Effector memory CD8-positive, alpha-beta T cell (primary cell): ENCODE measurements at regions not wholly inside any gene's neighbourhood (a gene's known extent, or its start where the extent isn't known, plus 50 kb on each side); places are given as distances from the start of the nearest gene placed in this dataset.
A peak's percentile ranks its signal among the peaks of the same experiment; 100 is the strongest.

Source experiments
- ATAC-seq: fragments of 150-1000 bp; cut with Tn5 transposase; replicated peaks from 2 replicates; pipeline ENCODE4 v1.10.0; 2021; ENCODE audit warnings: mild to moderate bottlenecking, moderate library complexity
- DNase-seq, 3 experiments: peaks; one replicate each; pipeline ENCODE4 v3.0.0; 2021
- H3K27ac Mint-ChIP-seq, 2 donors: one replicate each; pipeline ENCODE4 v1.8.0; 2022; ENCODE audit warnings: mild to moderate bottlenecking in 2 of 2, mixed read lengths in 2 of 2, moderate library complexity in 2 of 2
- H3K27me3 Mint-ChIP-seq, 2 donors: one replicate each; pipeline ENCODE4 v1.8.0; 2022; ENCODE audit warnings: mixed read lengths in 2 of 2
- H3K36me3 Mint-ChIP-seq: one replicate; pipeline ENCODE4 v1.8.0; 2022; ENCODE audit warnings: mild to moderate bottlenecking, moderate library complexity, mixed read lengths; ENCODE audit not compliant: insufficient read depth
- H3K4me1 Mint-ChIP-seq, 2 donors: one replicate each; pipeline ENCODE4 v1.8.0; 2022; ENCODE audit warnings: low read depth in 2 of 2, mixed read lengths in 2 of 2
- H3K4me3 Mint-ChIP-seq, 2 donors: one replicate each; pipeline ENCODE4 v1.8.0; 2022; ENCODE audit warnings: mild to moderate bottlenecking in 2 of 2, mixed read lengths in 2 of 2, moderate library complexity in 2 of 2
- H3K9me3 Mint-ChIP-seq, 2 donors: one replicate each; pipeline ENCODE4 v1.8.0; 2022; ENCODE audit warnings: mixed read lengths in 2 of 2

GRCh38 chr17:33751702-33752065 is 458.6 kb upstream of the ASIC2 start:
- no peaks in the 10 kb centered on the region for H3K9me3 Mint-ChIP-seq
- peaks cover 46 to 90% of the 10 kb centered on the region in 2 donors for H3K27me3 Mint-ChIP-seq
- H3K27ac Mint-ChIP-seq = peak overlapping the region in 1 of 2 donors; percentile 29

GRCh38 chr17:33753452-33753851 is 460.4 kb upstream of the ASIC2 start:
- Mint-ChIP-seq H3K4me3 (no peak overlapping the region), H3K4me1 (peaks cover 5 to 11% of the 10 kb centered on the region in 2 donors), H3K9me3 (no peaks in the 10 kb centered on the region), H3K36me3 (no peaks in the 10 kb centered on the region), H3K27ac (no peak overlapping the region), H3K27me3 (peaks cover 45 to 75% of the 10 kb centered on the region in 2 donors)
- no peak for DNase-seq
- no peak for ATAC-seq

More at GRCh38 chr17:33751702-33752065, 458.6 kb upstream of the ASIC2 start:
- DNase-seq (no peak), ATAC-seq (no peak)
- no peaks in the 10 kb centered on the region for H3K36me3 Mint-ChIP-seq
- peaks cover 5 to 11% of the 10 kb centered on the region in 2 donors for H3K4me1 Mint-ChIP-seq
- peak overlapping the region; percentile 8 to 22 for H3K4me3 Mint-ChIP-seq

- Mint-ChIP-seq H3K27me3 (peaks cover 38 to 60% of the 10 kb centered on the region in 2 donors), H3K4me1 (peaks cover 5 to 6% of the 10 kb centered on the region in 2 donors), H3K27ac (no peak overlapping the region), H3K9me3 (no peaks in the 10 kb centered on the region), H3K36me3 (no peaks in the 10 kb centered on the region), H3K4me3 (no peak overlapping the region)
- no peak for DNase-seq
- ATAC-seq = no peak
Measured at GRCh38 chr17:33756021-33756420, 462.9 kb upstream of the ASIC2 start.

- Mint-ChIP-seq H3K4me3 (no peak overlapping the region), H3K27ac (no peak overlapping the region)
- ATAC-seq = no peak
Measured at GRCh38 chr17:33765871-33766270, 472.8 kb upstream of the ASIC2 start.

GRCh38 chr17:33766721-33767120 is 473.6 kb upstream of the ASIC2 start:
- no peak overlapping the region for H3K4me3 Mint-ChIP-seq
- no peak overlapping the region for H3K27ac Mint-ChIP-seq
- no peaks in the 10 kb centered on the region for H3K4me1 Mint-ChIP-seq
- peaks cover 24 to 56% of the 10 kb centered on the region in 2 donors for H3K27me3 Mint-ChIP-seq
- no peaks in the 10 kb centered on the region for H3K36me3 Mint-ChIP-seq
- no peaks in the 10 kb centered on the region for H3K9me3 Mint-ChIP-seq
- ATAC-seq (no peak), DNase-seq (no peak)

More at GRCh38 chr17:33765871-33766270, 472.8 kb upstream of the ASIC2 start:
- Mint-ChIP-seq H3K27me3 (peaks cover 23 to 55% of the 10 kb centered on the region in 2 donors), H3K9me3 (no peaks in the 10 kb centered on the region), H3K4me1 (no peaks in the 10 kb centered on the region), H3K36me3 (no peaks in the 10 kb centered on the region)
- DNase-seq = no peak

GRCh38 chr17:33769066-33769465 is 476.0 kb upstream of the ASIC2 start:
- no peaks in the 10 kb centered on the region for H3K9me3 Mint-ChIP-seq
- peaks cover 24 to 38% of the 10 kb centered on the region in 2 donors for H3K27me3 Mint-ChIP-seq
- no peaks in the 10 kb centered on the region for H3K36me3 Mint-ChIP-seq
- no peak overlapping the region for H3K27ac Mint-ChIP-seq
- H3K4me1 Mint-ChIP-seq = no peaks in the 10 kb centered on the region
- H3K4me3 Mint-ChIP-seq = no peak overlapping the region
- DNase-seq (no peak), ATAC-seq (no peak)

GRCh38 chr17:33776304-33776703 is 478.8 kb upstream of the CCL2 start:
- H3K4me1 Mint-ChIP-seq = no peaks in the 10 kb centered on the region
- no peaks in the 10 kb centered on the region for H3K36me3 Mint-ChIP-seq
- H3K4me3 Mint-ChIP-seq = no peak overlapping the region
- DNase-seq = no peak
- H3K27me3 Mint-ChIP-seq = peaks cover 28 to 54% of the 10 kb centered on the region in 2 donors
- H3K9me3 Mint-ChIP-seq = peaks cover 0 to 2% of the 10 kb centered on the region in 2 donors
- no peak overlapping the region for H3K27ac Mint-ChIP-seq
- no peak for ATAC-seq

- ATAC-seq = no peak
- Mint-ChIP-seq H3K27ac (no peak overlapping the region), H3K4me3 (no peak overlapping the region), H3K4me1 (no peaks in the 10 kb centered on the region), H3K9me3 (peaks cover 0 to 2% of the 10 kb centered on the region in 2 donors), H3K27me3 (peaks cover 25 to 54% of the 10 kb centered on the region in 2 donors), H3K36me3 (no peaks in the 10 kb centered on the region)
- no peak for DNase-seq
Measured at GRCh38 chr17:33776903-33777302, 478.2 kb upstream of the CCL2 start.

GRCh38 chr17:33777674-33778073 is 477.4 kb upstream of the CCL2 start:
- H3K27ac Mint-ChIP-seq = no peak overlapping the region
- H3K9me3 Mint-ChIP-seq = peaks cover 0 to 2% of the 10 kb centered on the region in 2 donors
- H3K36me3 Mint-ChIP-seq = no peaks in the 10 kb centered on the region
- DNase-seq (no peak), ATAC-seq (no peak)
- no peak overlapping the region for H3K4me3 Mint-ChIP-seq
- H3K4me1 Mint-ChIP-seq = no peaks in the 10 kb centered on the region
- H3K27me3 Mint-ChIP-seq = peaks cover 26 to 62% of the 10 kb centered on the region in 2 donors

GRCh38 chr17:33778505-33779233 is 476.4 kb upstream of the CCL2 start:
- Mint-ChIP-seq H3K36me3 (no peaks in the 10 kb centered on the region), H3K9me3 (peaks cover 0 to 2% of the 10 kb centered on the region in 2 donors), H3K4me1 (no peaks in the 10 kb centered on the region), H3K4me3 (no peak overlapping the region), H3K27ac (no peak overlapping the region), H3K27me3 (peaks cover 31 to 72% of the 10 kb centered on the region in 2 donors)
- DNase-seq (no peak), ATAC-seq (no peak)

GRCh38 chr17:33779234-33779591 is 475.9 kb upstream of the CCL2 start:
- ATAC-seq = no peak
- H3K27me3 Mint-ChIP-seq = peaks cover 31 to 73% of the 10 kb centered on the region in 2 donors
- H3K4me3 Mint-ChIP-seq = no peak overlapping the region

GRCh38 chr17:33785281-33785680 is 469.8 kb upstream of the CCL2 start:
- no peaks in the 10 kb centered on the region for H3K4me1 Mint-ChIP-seq
- no peak overlapping the region for H3K27ac Mint-ChIP-seq
- H3K27me3 Mint-ChIP-seq = peaks cover 31 to 60% of the 10 kb centered on the region in 2 donors
- no peaks in the 10 kb centered on the region for H3K36me3 Mint-ChIP-seq
- H3K9me3 Mint-ChIP-seq = no peaks in the 10 kb centered on the region
- H3K4me3 Mint-ChIP-seq = no peak overlapping the region
- no peak for DNase-seq
- ATAC-seq = no peak

More at GRCh38 chr17:33779234-33779591, 475.9 kb upstream of the CCL2 start:
- no peak overlapping the region for H3K27ac Mint-ChIP-seq
- H3K9me3 Mint-ChIP-seq = peaks cover 0 to 2% of the 10 kb centered on the region in 2 donors
- H3K36me3 Mint-ChIP-seq = no peaks in the 10 kb centered on the region
- H3K4me1 Mint-ChIP-seq = no peaks in the 10 kb centered on the region
- DNase-seq = peak in 2 of 3 experiments; percentile 8 to 15

GRCh38 chr17:33786478-33786877 is 468.6 kb upstream of the CCL2 start:
- H3K4me3 Mint-ChIP-seq = no peak overlapping the region
- H3K4me1 Mint-ChIP-seq = no peaks in the 10 kb centered on the region
- peaks cover 34 to 59% of the 10 kb centered on the region in 2 donors for H3K27me3 Mint-ChIP-seq
- H3K27ac Mint-ChIP-seq = no peak overlapping the region
- DNase-seq (no peak), ATAC-seq (no peak)
- peaks cover 3% of the 10 kb centered on the region for H3K36me3 Mint-ChIP-seq
- H3K9me3 Mint-ChIP-seq = no peaks in the 10 kb centered on the region

GRCh38 chr17:33789658-33790057 is 465.4 kb upstream of the CCL2 start:
- no peak for DNase-seq
- Mint-ChIP-seq H3K9me3 (no peaks in the 10 kb centered on the region), H3K27ac (no peak overlapping the region), H3K4me1 (no peaks in the 10 kb centered on the region), H3K36me3 (peaks cover 3% of the 10 kb centered on the region), H3K4me3 (no peak overlapping the region), H3K27me3 (peaks cover 31 to 37% of the 10 kb centered on the region in 2 donors)
- ATAC-seq = no peak
